Ectodermal cell (in vitro differentiated cells): ENCODE measurements at regions not wholly inside any gene's neighbourhood (a gene's known extent, or its start where the extent isn't known, plus 50 kb on each side); places are given as distances from the start of the nearest gene placed in this dataset.
"Not testable (repeated sequence)": the region's sequence is repeated elsewhere in the genome, so short reads cannot be mapped to it uniquely, and the experiment has no call there.

ENCODE experiments used
- H3K27ac ChIP-seq: 2 replicates; pipeline ENCODE4 v1.7.0; 2013; ENCODE audit warnings: mild to moderate bottlenecking, low read depth, low read length; ENCODE audit not compliant: insufficient read depth, poor library complexity, severe bottlenecking
- H3K27me3 ChIP-seq: 2 replicates; pipeline ENCODE4 v1.7.0; 2013; ENCODE audit warnings: mild to moderate bottlenecking, low read length; ENCODE audit not compliant: insufficient read depth, control insufficient read depth, poor library complexity, severe bottlenecking
- H3K36me3 ChIP-seq: one replicate; pipeline ENCODE4 v1.7.0; 2013; ENCODE audit warnings: low read length; ENCODE audit not compliant: control insufficient read depth, insufficient read depth
- H3K4me1 ChIP-seq: one replicate; pipeline ENCODE4 v1.7.0; 2013; ENCODE audit warnings: low read length; ENCODE audit not compliant: control insufficient read depth, insufficient read depth
- H3K4me3 ChIP-seq: 2 replicates; pipeline ENCODE4 v1.7.0; 2013; ENCODE audit warnings: low read depth, low read length, control low read depth; ENCODE audit not compliant: insufficient read depth
- H3K9me3 ChIP-seq: 2 replicates; pipeline ENCODE4 v1.7.0; 2013; ENCODE audit warnings: mild to moderate bottlenecking, low read length, moderate library complexity; ENCODE audit not compliant: control insufficient read depth
- WGBS, 2 experiments: methylation state at CpG; one replicate each; pipeline ENCODE4 v1.1.7; 2013; ENCODE audit warnings: missing lambda C conversion rate in 2 of 2; 5-methylcytosine and 5-hydroxymethylcytosine counted together

GRCh38 chr7:149991652-149992302 is 118.0 kb downstream of the ATP6V0E2 start:
- H3K27ac ChIP-seq, H3K4me3 ChIP-seq, H3K9me3 ChIP-seq, H3K36me3 ChIP-seq, H3K27me3 ChIP-seq, H3K4me1 ChIP-seq: not testable (repeated sequence)
- 82 to 84% methylated on average over 7 to 8 of the region's 8 CpGs for WGBS, 2 experiments

GRCh38 chr7:149992366-149992765 is 118.6 kb downstream of the ATP6V0E2 start:
- H3K27me3 ChIP-seq, result not testable (repeated sequence)
- WGBS, 2 experiments, result 93 to 95% methylated on average over 11 of the region's 11 CpGs

GRCh38 chr7:149995369-149996026 is 121.7 kb downstream of the ATP6V0E2 start:
- not testable (repeated sequence) for H3K36me3 ChIP-seq, H3K4me1 ChIP-seq, H3K4me3 ChIP-seq, H3K27me3 ChIP-seq, H3K27ac ChIP-seq, H3K9me3 ChIP-seq
- 92 to 93% methylated on average over 12 to 13 of the region's 14 CpGs for WGBS, 2 experiments

More at GRCh38 chr7:149992366-149992765, 118.6 kb downstream of the ATP6V0E2 start:
- H3K9me3 ChIP-seq, H3K4me3 ChIP-seq, H3K36me3 ChIP-seq, H3K4me1 ChIP-seq, H3K27ac ChIP-seq: not testable (repeated sequence)

GRCh38 chr7:150000780-150001599 is 127.2 kb downstream of the ATP6V0E2 start:
- H3K9me3 ChIP-seq, H3K4me1 ChIP-seq, H3K4me3 ChIP-seq, H3K27ac ChIP-seq, H3K27me3 ChIP-seq, H3K36me3 ChIP-seq: not testable (repeated sequence)
- WGBS, 2 experiments, result 60 to 61% methylated on average over 18 to 20 of the region's 22 CpGs

- WGBS, 2 experiments, result 57 to 58% methylated on average over 4 of the region's 4 CpGs
- H3K4me3 ChIP-seq, result no peak overlapping the region
- H3K9me3 ChIP-seq, result no peaks in the 10 kb centered on the region
- H3K27me3 ChIP-seq, result no peaks in the 10 kb centered on the region
- no peak overlapping the region for H3K27ac ChIP-seq
- no peaks in the 10 kb centered on the region for H3K4me1 ChIP-seq
- no peaks in the 10 kb centered on the region for H3K36me3 ChIP-seq
Observed at GRCh38 chr7:150003304-150003810, 129.6 kb downstream of the ATP6V0E2 start.

GRCh38 chr7:150003973-150004372 is 130.2 kb downstream of the ATP6V0E2 start:
- not testable (repeated sequence) for H3K27ac ChIP-seq, H3K4me1 ChIP-seq, H3K4me3 ChIP-seq, H3K9me3 ChIP-seq, H3K27me3 ChIP-seq, H3K36me3 ChIP-seq
- WGBS, 2 experiments, result 83 to 90% methylated on average over 2 of the region's 2 CpGs

GRCh38 chr7:150004843-150005242 is 131.1 kb downstream of the ATP6V0E2 start:
- not testable (repeated sequence) for H3K9me3 ChIP-seq, H3K27me3 ChIP-seq, H3K27ac ChIP-seq, H3K4me1 ChIP-seq, H3K4me3 ChIP-seq, H3K36me3 ChIP-seq
- 91 to 95% methylated on average over 4 of the region's 4 CpGs for WGBS, 2 experiments

- not testable (repeated sequence) for H3K4me3 ChIP-seq, H3K36me3 ChIP-seq, H3K27ac ChIP-seq, H3K9me3 ChIP-seq, H3K4me1 ChIP-seq, H3K27me3 ChIP-seq
- WGBS, 2 experiments, result 81 to 90% methylated on average over 3 to 6 of the region's 9 CpGs
Observed at GRCh38 chr7:150009620-150010303, 136.0 kb downstream of the ATP6V0E2 start.

GRCh38 chr7:150016651-150017189 is 143.0 kb downstream of the ATP6V0E2 start:
- H3K27ac ChIP-seq, H3K27me3 ChIP-seq, H3K4me1 ChIP-seq, H3K4me3 ChIP-seq, H3K9me3 ChIP-seq, H3K36me3 ChIP-seq: not testable (repeated sequence)
- 92 to 96% methylated on average over 2 of the region's 3 CpGs for WGBS, 2 experiments
